CD4-positive, alpha-beta T cell treated with Interleukin-1 beta for 1 hour (primary cell): ENCODE measurements at regions not wholly inside any gene's neighbourhood (a gene's known extent, or its start where the extent isn't known, plus 50 kb on each side); places are given as distances from the start of the nearest gene placed in this dataset.
"Not testable (repeated sequence)": the region's sequence is repeated elsewhere in the genome, so short reads cannot be mapped to it uniquely, and the experiment has no call there.

Experiments
- DNase-seq, 2 donors: peaks; one replicate each; pipeline ENCODE4 v3.0.0-alpha.2; 2020 to 2022

DNA sequence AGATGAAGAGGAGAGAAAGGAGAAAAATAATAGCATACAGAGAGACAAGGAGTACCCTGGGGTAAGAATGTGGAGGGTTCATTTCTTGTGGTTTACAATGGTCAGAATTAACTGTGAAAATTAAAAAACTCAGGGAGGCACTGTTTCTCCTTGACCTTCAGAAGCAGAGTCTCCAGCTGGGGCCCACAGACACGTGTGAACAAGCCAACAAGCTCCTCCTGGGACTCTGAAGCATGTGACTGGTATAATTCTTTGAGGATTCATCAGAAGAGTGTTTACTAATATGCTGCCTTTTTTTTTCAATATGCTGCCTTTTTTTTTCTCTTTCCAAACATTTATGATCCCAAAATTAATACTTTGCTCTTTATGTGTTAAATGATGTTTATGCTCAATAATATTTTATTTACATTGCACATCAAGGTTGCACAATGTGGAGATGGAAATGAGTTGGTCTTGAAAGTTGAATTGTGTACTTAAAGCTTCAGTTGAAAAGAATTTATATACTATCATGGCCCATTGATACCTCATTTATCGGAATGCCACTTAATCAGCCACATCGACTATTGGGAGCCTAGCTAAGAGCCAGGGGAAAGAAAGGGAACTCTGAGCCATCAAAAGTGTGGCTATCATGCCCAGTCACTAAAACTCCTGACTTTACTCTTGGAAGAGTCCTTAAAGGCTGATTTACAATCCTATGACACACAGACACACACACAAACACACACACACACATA is 134.7 kb upstream of the RHOBTB1 start:
- DNase-seq = no peak

DNA sequence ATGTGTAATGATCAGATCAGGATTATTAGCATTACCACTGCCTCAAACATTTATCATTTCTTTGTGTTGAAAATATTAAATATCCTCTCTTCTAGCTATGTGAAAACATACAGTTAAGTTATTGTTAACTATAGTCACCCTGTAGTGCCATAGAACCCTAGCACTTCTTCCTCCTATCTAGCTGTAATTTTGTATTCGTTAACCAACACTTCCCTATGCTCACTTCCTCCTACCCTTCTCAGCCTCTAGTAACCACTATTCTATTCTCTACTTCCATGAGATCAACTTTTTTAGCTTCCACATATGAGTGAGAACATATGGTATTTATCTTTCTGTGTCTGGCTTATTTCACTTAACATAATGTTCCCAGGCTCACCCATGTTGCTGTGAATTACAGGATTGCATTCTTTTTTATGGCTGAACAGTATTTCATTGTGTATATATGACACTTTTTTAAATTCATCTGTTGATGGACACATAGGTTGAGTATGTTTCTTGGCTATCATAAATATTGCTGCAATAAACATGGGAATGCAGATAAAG is 132.7 kb upstream of the RHOBTB1 start:
- no peak for DNase-seq

DNA sequence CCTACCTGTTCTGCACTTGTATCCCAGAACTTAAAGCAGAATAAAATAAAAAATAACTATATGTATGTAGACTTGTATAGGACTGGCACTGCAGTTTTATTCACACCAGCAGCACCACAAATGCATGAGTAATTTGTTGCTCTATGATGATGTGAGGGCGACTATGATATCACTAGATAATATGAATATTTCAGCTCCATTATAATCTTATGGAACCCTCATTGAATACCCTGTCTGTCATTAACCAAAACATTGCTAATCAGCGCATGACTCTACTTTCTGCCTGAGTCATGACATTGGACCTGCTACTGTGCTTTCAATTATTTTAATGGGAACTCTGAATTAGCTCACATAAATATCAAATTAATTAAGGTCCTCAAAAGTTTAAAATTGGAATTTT is 129.4 kb upstream of the RHOBTB1 start:
- no peak for DNase-seq

DNA sequence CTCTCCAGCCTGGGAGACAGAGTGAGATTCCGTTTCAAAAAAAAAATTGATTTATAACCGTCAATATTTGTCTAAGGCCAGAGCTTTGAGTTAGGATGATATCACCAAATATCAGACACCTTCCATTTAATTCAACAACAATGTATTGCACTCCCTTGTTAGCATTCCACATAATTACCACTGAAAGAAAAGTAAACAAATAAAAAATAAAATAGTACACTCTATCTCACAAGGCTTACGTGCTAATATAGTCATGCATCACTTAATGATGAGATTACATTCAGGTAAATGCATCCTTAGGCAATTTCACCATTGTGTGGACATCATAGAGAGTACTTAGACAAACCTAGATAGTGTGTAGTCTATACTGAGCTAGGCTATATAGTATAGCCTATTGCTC is 127.6 kb upstream of the RHOBTB1 start:
- no peak for DNase-seq

DNA sequence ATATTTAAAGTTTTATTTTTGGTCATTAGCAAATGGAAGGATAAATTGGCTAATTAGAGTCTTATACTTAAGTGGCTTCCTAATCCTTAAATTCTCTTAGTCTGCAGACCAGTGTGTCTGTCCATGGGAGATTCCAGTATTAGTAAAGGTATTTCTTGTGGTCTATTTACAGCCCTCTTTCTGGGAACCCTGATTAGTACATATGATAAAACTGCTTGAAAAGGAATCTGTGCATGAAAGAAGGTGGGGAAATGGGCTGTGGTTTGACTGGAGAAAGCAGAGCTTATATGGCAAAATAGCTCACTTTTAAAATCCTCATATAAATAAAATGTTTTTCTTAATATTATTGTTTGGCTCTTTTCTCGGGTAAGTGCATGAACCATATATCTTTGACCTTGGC is 124.5 kb upstream of the RHOBTB1 start:
- no peak for DNase-seq

DNA sequence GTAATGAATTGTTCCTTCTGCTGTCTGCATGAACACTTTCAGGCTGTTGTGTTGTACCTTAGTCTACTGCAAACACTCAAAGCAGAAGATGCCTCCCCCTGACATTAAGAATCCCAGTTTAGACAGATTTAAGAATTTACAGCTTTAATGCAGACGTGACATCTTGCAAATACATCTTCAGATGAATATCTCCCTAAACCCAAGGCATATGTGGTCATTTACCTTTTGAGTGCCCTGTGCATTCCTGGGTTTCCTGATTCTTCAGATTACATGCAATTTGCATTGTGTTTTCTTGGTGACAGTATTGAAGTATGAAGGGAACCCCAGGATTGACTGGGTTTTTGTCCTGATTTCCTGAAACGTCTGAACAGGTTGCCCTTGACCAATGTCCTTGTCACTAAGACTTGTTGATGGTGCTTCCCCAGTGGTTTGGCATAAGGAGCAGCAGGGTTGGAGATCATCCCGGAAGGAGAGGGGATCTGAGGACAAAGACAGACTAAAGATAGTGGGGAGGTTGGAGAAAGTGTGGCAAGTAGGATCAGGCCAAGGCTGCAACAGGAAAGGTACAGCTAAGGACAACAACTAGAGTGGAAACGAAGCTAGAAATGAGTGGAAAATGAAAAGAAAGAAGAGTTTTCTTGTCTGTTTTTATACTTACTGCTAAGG is 123.8 kb upstream of the RHOBTB1 start:
- no peak for DNase-seq

DNA sequence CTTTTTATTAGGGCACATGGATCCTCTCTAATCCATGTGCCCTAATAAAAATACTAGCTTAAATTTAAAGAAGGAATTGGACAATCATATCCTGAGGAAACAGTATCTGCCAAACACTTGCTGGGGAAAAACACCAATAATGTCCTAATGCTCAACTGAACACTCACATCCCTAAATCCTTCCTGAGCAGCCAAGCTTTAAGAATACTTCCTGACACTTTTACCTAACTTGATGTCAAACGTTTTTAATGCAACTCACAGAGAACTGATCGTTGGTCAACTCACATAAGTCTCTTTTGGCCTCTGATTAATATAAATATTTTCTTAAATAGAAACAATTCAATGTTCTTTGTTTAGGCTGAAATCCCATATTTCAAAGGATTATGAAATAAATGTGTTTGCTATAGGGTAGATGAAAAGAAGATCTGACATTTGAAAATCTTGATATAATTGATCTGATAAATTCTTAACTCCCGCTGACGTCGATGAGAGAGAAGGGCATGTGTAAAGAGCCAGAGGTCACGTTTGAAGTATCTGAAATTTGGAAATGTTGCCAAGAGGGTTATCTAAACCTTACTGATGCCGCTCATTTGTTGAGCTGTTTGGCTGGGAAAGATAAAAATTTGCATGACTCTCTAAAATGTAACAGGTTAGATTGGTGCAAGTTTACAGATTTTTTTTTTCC is 122.8 kb upstream of the RHOBTB1 start:
- no peak for DNase-seq

DNA sequence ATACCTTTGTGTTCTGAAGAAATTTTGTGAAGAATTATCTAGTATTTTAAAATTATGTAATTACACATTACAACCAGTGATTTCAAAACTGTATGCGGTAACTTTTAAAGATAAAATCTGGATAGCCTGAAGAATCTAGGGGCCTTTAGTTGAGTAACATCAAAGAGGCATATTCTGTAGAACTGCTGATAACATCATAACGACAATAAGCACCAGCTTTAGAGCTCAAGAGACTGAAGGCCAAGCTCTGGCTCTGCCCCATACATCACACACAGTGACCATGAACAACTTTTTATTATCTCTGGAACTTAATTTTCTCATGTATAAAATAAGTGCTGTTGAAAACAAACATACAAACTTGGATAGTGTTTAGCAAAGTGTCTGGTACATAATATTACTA is 121.1 kb upstream of the RHOBTB1 start:
- DNase-seq = no peak

DNA sequence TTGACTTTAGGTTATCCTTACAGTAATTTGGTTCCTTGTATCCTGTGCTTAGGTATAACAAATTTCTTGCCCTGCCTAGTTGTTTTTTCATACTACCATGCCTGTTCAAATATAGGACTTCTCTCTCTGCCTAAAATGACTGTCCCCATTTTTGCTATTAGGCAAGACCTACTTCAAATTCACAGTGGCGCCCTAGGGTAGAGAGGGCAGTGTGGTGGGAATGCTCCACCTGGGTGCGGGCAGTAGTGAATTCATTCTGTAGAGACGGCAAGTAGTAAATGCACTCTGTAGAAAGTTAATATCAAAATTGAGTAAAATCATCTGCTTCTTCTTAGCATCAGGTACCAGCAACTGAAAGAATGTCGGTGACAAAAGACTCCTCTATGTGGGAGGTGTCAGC is 120.4 kb upstream of the RHOBTB1 start:
- no peak for DNase-seq

DNA sequence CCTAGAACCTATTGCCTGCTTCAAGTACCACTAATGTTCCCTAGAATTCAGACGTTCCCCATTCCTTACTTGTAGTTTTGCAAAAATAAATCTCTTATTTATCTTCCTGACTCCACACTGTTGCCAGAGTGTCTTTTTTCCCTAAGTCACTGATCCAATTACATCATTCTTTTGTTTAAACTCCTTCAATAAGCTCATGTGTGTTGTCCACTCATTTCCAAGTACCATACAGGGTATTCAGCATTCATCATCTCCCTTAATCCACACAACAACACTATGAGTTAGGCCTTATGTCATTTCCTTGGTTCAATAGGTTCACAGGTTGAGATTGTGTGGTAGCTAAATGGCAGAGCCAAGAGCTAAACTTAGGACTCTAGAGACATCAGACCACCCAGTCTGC is 119.9 kb upstream of the RHOBTB1 start:
- DNase-seq = no peak

DNA sequence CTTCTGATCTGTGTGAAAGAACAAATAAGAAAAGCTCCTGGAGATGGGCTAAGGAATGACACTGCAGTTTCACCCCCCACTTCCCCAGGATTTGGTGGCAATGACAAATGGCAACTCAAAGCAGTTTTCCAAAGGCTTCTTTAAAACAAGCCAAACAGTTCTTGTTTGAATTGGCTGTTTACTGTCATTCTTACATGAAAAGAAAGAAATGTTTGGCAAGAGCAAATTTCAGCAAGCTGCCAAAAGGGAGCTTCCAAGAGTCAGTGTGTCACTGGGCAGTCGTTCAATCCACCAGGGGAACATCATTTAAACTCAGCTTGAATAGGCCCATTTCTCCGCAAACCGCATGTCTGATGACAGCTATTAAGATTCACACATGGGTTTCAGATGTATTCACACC is 119.0 kb upstream of the RHOBTB1 start:
- no peak for DNase-seq

DNA sequence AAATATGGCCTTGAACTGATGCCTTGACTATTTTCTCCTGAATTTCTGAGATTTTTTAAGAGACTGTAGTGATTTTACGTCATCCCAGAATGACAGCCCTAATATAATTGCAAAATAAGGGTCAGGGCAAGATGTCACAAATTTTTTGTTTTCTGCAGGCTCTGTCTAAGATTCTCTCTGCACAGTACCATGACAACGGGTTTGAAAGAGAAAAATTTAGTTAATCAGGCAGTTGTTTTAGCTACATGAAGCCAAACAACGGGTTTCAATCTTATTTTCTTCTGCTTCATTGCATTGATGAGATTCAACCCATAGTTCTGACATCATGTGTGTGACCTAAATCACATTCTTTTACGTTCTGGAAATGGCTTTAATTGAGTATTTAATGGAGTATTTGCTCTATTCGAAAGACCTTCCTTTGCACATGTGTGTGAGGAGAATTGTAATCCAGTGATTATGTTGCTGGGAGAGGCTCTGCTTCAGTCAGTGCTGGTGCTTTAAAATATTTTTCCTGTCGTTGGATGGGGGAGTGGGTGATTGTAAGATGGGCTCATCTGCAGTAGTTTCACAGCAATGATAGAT is 118.0 kb upstream of the RHOBTB1 start:
- DNase-seq = no peak

DNA sequence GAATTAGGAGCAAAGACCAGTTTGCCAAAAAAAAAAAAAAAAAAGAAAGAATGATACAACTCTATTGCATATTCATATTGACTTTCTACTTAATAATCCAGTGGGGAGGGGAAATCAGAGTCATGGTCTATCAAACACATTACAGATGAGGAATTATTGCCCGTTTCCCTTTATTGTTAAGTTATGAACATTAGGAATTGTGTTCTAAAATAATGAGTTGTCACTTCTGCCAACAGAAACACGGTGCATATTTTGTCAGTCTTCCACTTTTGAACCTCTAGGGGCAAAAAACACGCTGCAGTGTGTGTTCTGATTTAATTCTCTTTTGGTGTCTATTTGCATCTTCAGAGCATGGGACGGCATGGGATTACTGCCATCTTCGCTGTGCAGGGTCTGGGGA is 115.7 kb upstream of the RHOBTB1 start:
- no peak for DNase-seq

DNA sequence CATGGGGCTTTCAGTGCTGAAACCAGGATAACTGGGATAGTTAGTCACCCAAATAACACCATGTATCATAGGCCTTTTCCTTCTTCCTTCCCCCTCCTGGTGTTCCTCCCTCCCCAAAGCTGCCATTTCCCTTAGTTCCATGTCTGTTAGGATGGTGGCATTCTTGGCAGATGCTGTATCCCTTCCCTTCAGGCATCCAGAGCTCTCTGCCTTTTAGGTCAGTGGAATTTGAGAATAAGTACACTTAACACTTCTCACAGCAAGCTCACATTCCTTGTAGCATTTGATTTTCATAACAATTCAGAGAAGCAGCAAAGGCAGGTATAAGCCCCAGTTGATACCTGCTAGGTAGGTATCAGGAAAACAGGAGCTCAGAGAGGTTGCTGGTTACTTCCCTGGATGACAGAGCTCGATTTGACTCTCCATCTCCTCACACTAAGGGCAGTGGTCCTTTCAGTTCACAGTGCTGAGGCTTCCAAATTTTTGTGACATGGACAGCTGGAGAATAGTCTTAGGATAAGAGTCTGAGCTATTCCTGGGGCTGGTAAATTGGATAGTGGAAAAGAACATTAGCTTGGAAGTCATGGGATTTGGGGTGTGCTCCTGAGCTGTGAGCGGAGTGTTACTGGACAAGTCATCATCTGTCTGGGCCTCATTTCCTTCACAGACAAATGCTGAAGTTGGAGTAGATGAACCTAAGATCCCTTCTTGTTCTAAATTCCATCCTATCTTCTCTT is 108.7 kb upstream of the RHOBTB1 start:
- DNase-seq = no peak

DNA sequence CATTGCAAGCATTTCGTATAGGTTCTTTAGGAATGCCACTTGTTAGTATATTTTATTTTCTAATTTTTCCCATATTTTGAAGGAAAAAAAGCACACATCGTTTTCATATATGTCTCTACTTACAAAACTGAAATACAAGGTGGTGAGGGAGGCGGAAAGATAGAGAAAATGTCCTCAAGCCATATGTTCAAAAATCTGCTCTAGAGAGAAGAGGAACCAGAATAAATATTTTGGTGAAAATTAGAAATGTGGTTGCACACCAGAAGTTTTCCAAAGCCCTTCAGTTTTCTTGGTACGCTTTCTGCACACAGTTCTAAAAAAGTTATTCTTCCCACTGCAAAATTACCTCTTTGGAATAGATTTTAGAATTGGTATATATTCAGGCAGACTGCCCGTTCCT is 107.4 kb upstream of the RHOBTB1 start:
- no peak for DNase-seq

DNA sequence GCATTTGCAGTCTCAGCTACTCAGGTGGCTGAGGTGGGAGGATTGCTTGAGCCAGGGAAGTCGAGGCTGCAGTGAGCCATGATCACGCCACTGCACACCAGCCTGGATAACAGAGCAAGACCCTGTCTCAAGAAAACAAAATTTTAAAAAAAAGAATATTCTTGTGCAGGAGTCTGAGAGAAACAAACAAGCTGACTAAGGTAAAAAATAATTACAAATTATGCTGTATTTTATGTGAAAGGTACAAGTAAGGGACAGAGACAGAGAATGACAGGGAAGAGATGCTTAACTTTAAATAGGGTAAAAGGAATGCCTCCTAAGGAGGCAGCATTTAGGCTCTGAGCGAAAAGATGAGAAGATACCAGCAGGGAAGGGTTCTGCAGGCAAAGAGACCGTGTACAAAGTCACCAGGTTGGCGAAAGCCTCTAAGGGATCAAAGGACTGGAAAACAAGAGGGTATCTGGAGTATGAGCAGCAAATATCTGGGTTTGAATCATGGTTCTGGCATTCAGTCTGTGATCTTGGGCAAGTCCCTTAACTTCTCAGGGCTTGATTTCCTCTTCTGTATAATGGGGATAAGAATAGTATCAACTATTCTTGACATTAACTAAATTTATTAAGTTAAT is 106.2 kb upstream of the RHOBTB1 start:
- no peak for DNase-seq

DNA sequence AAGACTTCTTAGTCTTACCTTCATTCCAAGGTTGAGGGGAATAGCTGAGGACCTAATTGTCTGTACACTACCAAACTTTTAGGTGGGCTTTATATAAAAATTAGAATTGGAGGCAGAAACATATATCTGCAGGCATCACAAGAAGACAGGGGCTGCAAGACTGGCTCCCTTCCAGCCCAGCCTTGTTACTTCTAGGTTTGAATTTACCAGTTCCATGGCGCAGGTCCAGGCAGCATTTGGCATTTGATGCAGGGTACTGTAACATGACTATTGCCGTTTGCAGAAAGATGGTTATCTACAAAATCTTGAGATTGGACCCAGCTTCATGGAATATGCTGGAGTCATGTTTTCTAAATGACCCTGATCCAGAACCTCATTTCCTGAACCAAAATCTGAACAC is 105.4 kb upstream of the RHOBTB1 start:
- no peak for DNase-seq

DNA sequence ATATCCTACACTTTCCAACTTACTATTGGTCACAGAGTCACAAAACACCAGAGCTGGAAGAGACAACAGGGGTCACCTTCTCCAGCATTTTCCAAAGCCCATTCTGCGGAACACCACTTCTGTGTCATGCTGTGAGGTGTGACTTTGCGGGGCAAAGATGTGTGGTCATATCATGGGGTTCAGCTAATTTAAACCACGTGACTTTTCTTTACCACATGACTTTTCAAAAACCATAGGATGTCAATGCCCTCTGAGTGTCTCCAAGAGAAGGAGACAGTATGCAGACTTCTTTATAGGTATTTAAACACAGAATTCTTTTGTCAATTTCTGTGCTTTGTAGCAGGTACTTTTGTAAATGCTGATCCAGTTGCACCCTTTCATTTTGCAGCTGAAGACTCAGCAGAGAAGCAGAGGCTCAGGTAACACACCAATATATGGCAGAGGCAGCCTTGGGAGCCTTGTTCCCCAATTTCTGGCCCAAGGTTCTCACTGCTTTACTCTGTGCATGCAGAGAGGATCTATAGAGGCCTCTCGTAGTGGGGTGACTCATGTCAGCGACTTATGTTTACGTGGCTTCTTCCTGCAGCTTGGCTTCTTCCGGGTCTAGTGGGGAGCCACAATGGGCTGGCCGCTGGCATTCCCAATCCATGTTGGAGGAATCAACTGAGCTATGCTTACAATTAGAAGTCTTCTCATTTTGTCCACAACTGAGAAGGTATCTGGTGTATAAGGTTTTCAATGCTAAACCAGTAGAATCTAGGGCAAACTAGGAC is 104.0 kb upstream of the RHOBTB1 start:
- no peak for DNase-seq

DNA sequence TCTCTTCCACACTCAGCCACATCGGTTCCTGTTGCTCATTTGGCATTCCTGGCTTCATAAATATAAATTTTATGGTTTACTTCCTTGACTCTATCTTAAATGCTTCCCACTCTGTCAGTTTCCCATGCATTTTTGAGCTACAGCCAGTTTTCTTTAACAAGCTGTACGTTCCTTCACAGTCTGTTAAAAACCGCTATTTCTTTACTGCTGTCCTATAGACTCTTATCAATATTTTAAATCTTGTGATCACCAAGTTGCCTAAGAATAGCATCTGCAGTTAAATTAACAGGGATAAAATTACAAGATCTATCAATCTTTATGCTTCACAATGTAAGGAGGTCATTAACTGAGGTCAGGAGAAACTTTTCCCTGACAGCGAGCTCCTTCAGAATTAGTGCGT is 103.1 kb upstream of the RHOBTB1 start:
- DNase-seq = no peak

DNA sequence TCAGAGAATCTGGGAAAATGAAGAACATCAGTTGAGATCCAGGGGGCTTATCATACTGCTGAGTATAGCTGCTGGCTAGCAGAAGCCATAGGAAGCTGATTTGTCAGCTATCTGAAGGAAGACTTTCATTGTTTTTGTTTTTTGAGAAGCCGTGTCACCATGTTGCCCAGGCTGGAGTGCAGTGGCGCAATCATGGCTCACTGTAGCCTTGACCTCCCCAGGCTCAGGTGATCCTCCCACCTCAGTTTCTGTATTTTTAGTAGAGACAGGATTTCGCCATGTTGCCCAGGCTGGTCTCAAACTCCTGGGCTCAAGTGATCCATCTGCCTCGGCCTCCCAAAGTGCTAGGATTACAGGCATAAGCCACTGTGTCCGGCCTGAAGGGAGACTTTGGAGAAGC is 101.5 kb upstream of the RHOBTB1 start:
- DNase-seq = not testable (repeated sequence)

DNA sequence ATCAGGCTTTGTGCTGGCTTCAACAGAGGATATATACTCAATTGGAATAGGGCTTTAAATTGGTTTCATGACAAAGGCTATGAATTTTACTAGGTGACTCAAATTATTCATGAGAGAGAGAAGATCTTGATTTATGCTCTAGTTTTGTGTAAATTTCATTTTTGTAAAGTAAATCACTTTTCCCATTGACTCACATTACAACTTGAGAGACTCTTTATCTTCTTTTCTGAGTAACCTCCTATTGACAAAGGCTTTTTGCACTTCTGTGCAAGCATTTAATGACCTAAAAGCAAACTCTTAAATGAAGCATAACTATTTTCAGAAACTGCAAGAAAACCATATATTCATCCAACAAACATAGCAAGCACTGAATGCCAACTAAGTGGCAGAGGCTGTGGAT is 98.5 kb upstream of the RHOBTB1 start:
- no peak for DNase-seq
